HepG2 (cell line): ENCODE measurements at regions not wholly inside any gene's neighbourhood (a gene's known extent, or its start where the extent isn't known, plus 50 kb on each side); places are given as distances from the start of the nearest gene placed in this dataset.

Experiments
- ATAC-seq: fragments of 200-7000 bp; cut with Tn5 transposase; 3 replicates; pipeline ENCODE4 v1.9.1; 2020; ENCODE audit warnings: mild to moderate bottlenecking, moderate library complexity
- BruUV-seq: library from RNA; stranded (reverse); fragments of 400-500 nt; replicated peaks from 2 replicates; lab custom pipeline; 2021; lab: Mats Ljungman, UMichigan
- CTCF ChIA-PET: fragments of 300-600 bp; formaldehyde crosslinking; extraction: SDS; loops from one replicate; lab custom pipeline; 2021; ENCODE audit warnings: low total read pairs, inconsistent platforms, low intra/inter-chr PET ratio; lab: Yijun Ruan, JAX
- POLR2A ChIA-PET: fragments of 350-600 bp; sonication (Branson Sonifier 250); formaldehyde crosslinking; loops from one replicate; lab custom pipeline; 2020; ENCODE audit warnings: antibody characterized with exemption, inconsistent platforms; lab: Yijun Ruan, JAX
- DNase-seq: peaks from one replicate; pipeline ENCODE4 v3.0.0-alpha.2; 2015; ENCODE audit warnings: low spot score
- FAIRE-seq: peaks from 3 replicates; lab custom pipeline; 2011; peaks lifted over from hg19 to GRCh38; lab: Jason Lieb, UNC
- H2AFZ ChIP-seq: one replicate; pipeline ENCODE4 v1.6.1; 2011; ENCODE audit warnings: low read length, inconsistent platforms
- H3K27ac ChIP-seq: fragments of 300-600 bp; 3 replicates; pipeline ENCODE4 v1.8.0; 2011; ENCODE audit warnings: mixed run types, mild to moderate bottlenecking, mixed read lengths, low read length, inconsistent platforms; ENCODE audit not compliant: insufficient read depth; ENCODE audit errors: extremely low read length
- H3K27me3 ChIP-seq, 2 experiments: fragments of 200-600 bp in 1 of 2; 2 replicates in 1 of 2; 3 replicates in 1 of 2; pipeline versions ENCODE4 v1.6.0 to v1.8.0; 2011; ENCODE audit warnings: low read length in 2 of 2, mild to moderate bottlenecking in 2 of 2, moderate library complexity in 2 of 2, inconsistent platforms in 1 of 2; ENCODE audit not compliant: insufficient read depth in 2 of 2, control insufficient read depth in 1 of 2
- H3K36me3 ChIP-seq, 2 experiments: fragments of 200-600 bp in 1 of 2; replicated peaks in 1 of 2; 2 replicates in 1 of 2; 3 replicates in 1 of 2; pipeline versions ENCODE4 v1.5.1 to v1.8.0; 2011; ENCODE audit warnings: low read length in 2 of 2, inconsistent platforms in 1 of 2; ENCODE audit not compliant: insufficient read depth in 2 of 2, control insufficient read depth in 1 of 2
- H3K4me1 ChIP-seq: 2 replicates; pipeline ENCODE4 v1.5.1; 2012; ENCODE audit warnings: low read length, inconsistent platforms; ENCODE audit not compliant: insufficient read depth
- H3K4me2 ChIP-seq: 2 replicates; pipeline ENCODE4 v1.6.0; 2011; ENCODE audit warnings: low read depth, low read length, inconsistent platforms
- H3K4me3 ChIP-seq, 3 experiments: fragments of 200-600 bp in 1 of 3; sonication (generic), shearing (Covaris generic) in 1 of 3; replicated peaks in 1 of 3; 2 replicates each; pipeline ENCODE4 v1.5.1; 2011 to 2016; ENCODE audit warnings: low read length in 3 of 3, inconsistent platforms in 2 of 3, low read depth in 2 of 3, mild to moderate bottlenecking in 2 of 3, control low read depth in 1 of 3, mixed read lengths in 1 of 3; ENCODE audit not compliant: insufficient read depth in 1 of 3
- H3K79me2 ChIP-seq: one replicate; pipeline ENCODE4 v1.6.1; 2011; ENCODE audit warnings: low read length, inconsistent platforms; ENCODE audit not compliant: insufficient read depth
- H3K9ac ChIP-seq: 2 replicates; pipeline ENCODE4 v1.6.0; 2011; ENCODE audit warnings: mild to moderate bottlenecking, low read depth, low read length, inconsistent platforms; ENCODE audit not compliant: insufficient read depth
- H3K9me3 ChIP-seq: 2 replicates; pipeline ENCODE4 v1.5.1; 2012; ENCODE audit warnings: mild to moderate bottlenecking, low read length
- H4K20me1 ChIP-seq: 2 replicates; pipeline ENCODE4 v1.6.0; 2011; ENCODE audit warnings: inconsistent platforms, mild to moderate bottlenecking, low read length, moderate library complexity; ENCODE audit not compliant: insufficient read depth
- E2F2 ChIP-seq: sonication (generic); formaldehyde crosslinking; IDR thresholded peaks from 2 replicates; pipeline ENCODE4 v1.4.0; 2020; ENCODE audit warnings: missing genetic modification reagents, borderline replicate concordance
- NCOA1 ChIP-seq: sonication (generic); formaldehyde crosslinking; IDR thresholded peaks from 2 replicates; pipeline ENCODE4 v1.9.0; 2021; ENCODE audit warnings: missing genetic modification reagents
- SMAD1 ChIP-seq: sonication (generic); formaldehyde crosslinking; IDR thresholded peaks from 2 replicates; pipeline ENCODE4 v1.4.0; 2020; ENCODE audit warnings: missing genetic modification reagents, low read depth, mild to moderate bottlenecking, borderline replicate concordance
- ZFYVE20 ChIP-seq: sonication (generic); formaldehyde crosslinking; IDR thresholded peaks from 2 replicates; pipeline ENCODE4 v1.8.0; 2023; ENCODE audit warnings: low read depth, mild to moderate bottlenecking, moderate library complexity, missing genetic modification reagents, borderline replicate concordance
- ZNF30 ChIP-seq: sonication (generic); formaldehyde crosslinking; IDR thresholded peaks from 2 replicates; pipeline ENCODE4 v1.5.0; 2020; ENCODE audit warnings: mild to moderate bottlenecking, missing genetic modification reagents
- ZNF652 ChIP-seq: IDR thresholded peaks from 2 replicates; pipeline ENCODE4 v1.6.1; 2016; ENCODE audit warnings: low read depth, borderline replicate concordance
- ZNF713 ChIP-seq: sonication (generic); formaldehyde crosslinking; IDR thresholded peaks from 2 replicates; pipeline ENCODE4 v1.4.0; 2020; ENCODE audit warnings: mild to moderate bottlenecking, missing genetic modification reagents
- ZNF772 ChIP-seq: sonication (generic); formaldehyde crosslinking; IDR thresholded peaks from 2 replicates; pipeline ENCODE4 v1.5.0; 2020; ENCODE audit warnings: mild to moderate bottlenecking, missing genetic modification reagents
- ZNF782 ChIP-seq: sonication (generic); formaldehyde crosslinking; IDR thresholded peaks from 2 replicates; pipeline ENCODE4 v1.4.0; 2020; ENCODE audit warnings: missing genetic modification reagents, mild to moderate bottlenecking, borderline replicate concordance
- WGBS: methylation state at CpG from one replicate; pipeline ENCODE4 v1.1.6; 2017; ENCODE audit warnings: low lambda C conversion rate; 5-methylcytosine and 5-hydroxymethylcytosine counted together
- in situ Hi-C: cut with HindIII; loops from 2 replicates; pipeline ENCODE4 v1.10.0; 2017; ENCODE audit warnings: low pct_unique_long_range_greater_than_20kb; ENCODE audit not compliant: extremely low pct_ligation_motif_present
- intact Hi-C: fragments of 100-400 bp; cut with micrococcal nuclease; formaldehyde crosslinking; loops from one replicate; pipeline ENCODE4 v1.10.0; 2022; ENCODE audit not compliant: unreplicated experiment
- TF ChIP-seq, protein P1 (sequence below): sonication (generic); formaldehyde crosslinking; IDR thresholded peaks from 2 replicates; pipeline ENCODE4 v1.4.0; 2020; ENCODE audit warnings: missing genetic modification reagents

- peaks cover 2 to 32% of the 10 kb centered on the region in 2 experiments; a peak in 4 of 5 replicates for H3K27me3 ChIP-seq
- DNase-seq (no peak), FAIRE-seq (no peak), ATAC-seq (no peak)
- ChIA-PET CTCF (no interaction called here), POLR2A (no interaction called here)
- H3K36me3 ChIP-seq, result no peaks in the 10 kb centered on the region
- TF ChIP-seq ZNF30 (no peak), ZNF782 (CRISPR knock-in tag) (no peak), ZNF772 (CRISPR knock-in tag) (no peak), ZNF652 (CRISPR knock-in tag) (no peak), NCOA1 (no peak), SMAD1 (CRISPR knock-in tag) (no peak), ZNF713 (no peak), E2F2 (CRISPR knock-in tag) (no peak), ZFYVE20 (CRISPR knock-in tag) (no peak)
- TF ChIP-seq, protein P1, sequence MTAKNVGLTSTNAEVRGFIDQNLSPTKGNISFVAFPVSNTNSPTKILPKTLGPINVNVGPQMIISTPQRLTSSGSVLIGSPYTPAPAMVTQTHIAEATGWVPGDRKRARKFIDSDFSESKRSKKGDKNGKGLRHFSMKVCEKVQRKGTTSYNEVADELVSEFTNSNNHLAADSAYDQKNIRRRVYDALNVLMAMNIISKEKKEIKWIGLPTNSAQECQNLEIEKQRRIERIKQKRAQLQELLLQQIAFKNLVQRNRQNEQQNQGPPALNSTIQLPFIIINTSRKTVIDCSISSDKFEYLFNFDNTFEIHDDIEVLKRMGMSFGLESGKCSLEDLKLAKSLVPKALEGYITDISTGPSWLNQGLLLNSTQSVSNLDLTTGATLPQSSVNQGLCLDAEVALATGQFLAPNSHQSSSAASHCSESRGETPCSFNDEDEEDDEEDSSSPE (CRISPR knock-in tag), result no peak
- no TSS peak for BruUV-seq
- H3K9ac ChIP-seq, result no peak overlapping the region
- H3K4me2 ChIP-seq, result no peak overlapping the region
- no peaks in the 10 kb centered on the region for H3K79me2 ChIP-seq
- no peaks in the 10 kb centered on the region for H3K9me3 ChIP-seq
- intact Hi-C loops, result no loop called here
- in situ Hi-C loops, result no loop called here
- H3K4me1 ChIP-seq, result no peaks in the 10 kb centered on the region
- H4K20me1 ChIP-seq, result no peaks in the 10 kb centered on the region
- no peak overlapping the region for H3K4me3 ChIP-seq
- no peak overlapping the region for H3K27ac ChIP-seq
- 23% methylated on average over 5 of the region's 5 CpGs for WGBS
- H2AFZ ChIP-seq, result no peak overlapping the region
These were observed 268.8 kb upstream of the ZMIZ1 start for GRCh38 chr10:78800006-78800405.
